Esophagus muscularis mucosa (tissue), 4 donors: ENCODE measurements at regions not wholly inside any gene's neighbourhood (a gene's known extent, or its start where the extent isn't known, plus 50 kb on each side); places are given as distances from the start of the nearest gene placed in this dataset.

Experiments
- DNase-seq: peaks from one replicate; pipeline ENCODE4 v3.0.0-alpha.2; 2017; ENCODE audit errors: extremely low spot score
- H3K27ac ChIP-seq, 4 donors: fragments of 200-600 bp; sonication (generic); replicated peaks in 1 of 4; 1 replicate in 3 of 4; 2 replicates in 1 of 4; pipeline ENCODE4 v1.5.1; 2016 to 2019; ENCODE audit warnings: mild to moderate bottlenecking in 1 of 4
- H3K27me3 ChIP-seq, 4 donors: fragments of 200-600 bp; sonication (generic); one replicate each; pipeline versions ENCODE4 v1.5.1 to v1.6.0; 2016 to 2019
- H3K36me3 ChIP-seq, 4 donors: fragments of 200-600 bp; sonication (generic); one replicate each; pipeline ENCODE4 v1.5.1; 2016 to 2019
- H3K4me1 ChIP-seq, 4 donors: fragments of 200-600 bp; sonication (generic); one replicate each; pipeline ENCODE4 v1.5.1; 2016 to 2019
- H3K4me3 ChIP-seq, 4 donors: fragments of 200-600 bp; sonication (generic); 1 replicate in 2 of 4; 2 replicates in 2 of 4; pipeline ENCODE4 v1.5.1; 2016 to 2019; ENCODE audit warnings: mild to moderate bottlenecking in 4 of 4, moderate library complexity in 1 of 4
- H3K9me3 ChIP-seq, 4 donors: fragments of 200-600 bp; sonication (generic); 1 replicate in 3 of 4; 2 replicates in 1 of 4; pipeline ENCODE4 v1.5.1; 2016 to 2019
- EP300 ChIP-seq: sonication (generic); formaldehyde crosslinking; IDR thresholded peaks from one replicate; pipeline ENCODE4 v1.6.1; 2017; ENCODE audit warnings: antibody characterized with exemption
- POLR2A ChIP-seq: fragments of 450-650 bp; IDR thresholded peaks from one replicate; pipeline ENCODE4 v1.6.1; 2017; ENCODE audit warnings: antibody characterized with exemption, moderate library complexity, mild to moderate bottlenecking, low read depth
- POLR2AphosphoS5 ChIP-seq, 2 donors: sonication (generic); formaldehyde crosslinking; IDR thresholded peaks; one replicate each; pipeline ENCODE4 v1.6.1; 2017; ENCODE audit warnings: antibody characterized with exemption in 2 of 2
- WGBS: methylation state at CpG from one replicate; pipeline ENCODE4 v1.1.5; 2018; 5-methylcytosine and 5-hydroxymethylcytosine counted together
- intact Hi-C: fragments of 100-400 bp; cut with DNase I; formaldehyde crosslinking; loops from one replicate; pipeline ENCODE4 v1.15.1; 2023
- TF ChIP-seq, protein P1 (sequence below), 3 experiments: fragments of 200-600 bp in 2 of 3; fragments of 450-650 bp in 1 of 3; sonication (generic) in 2 of 3; IDR thresholded peaks; one replicate each; pipeline ENCODE4 v1.5.1; 2017 to 2019; ENCODE audit warnings: antibody characterized with exemption in 3 of 3, mild to moderate bottlenecking in 2 of 3, moderate library complexity in 1 of 3

DNA sequence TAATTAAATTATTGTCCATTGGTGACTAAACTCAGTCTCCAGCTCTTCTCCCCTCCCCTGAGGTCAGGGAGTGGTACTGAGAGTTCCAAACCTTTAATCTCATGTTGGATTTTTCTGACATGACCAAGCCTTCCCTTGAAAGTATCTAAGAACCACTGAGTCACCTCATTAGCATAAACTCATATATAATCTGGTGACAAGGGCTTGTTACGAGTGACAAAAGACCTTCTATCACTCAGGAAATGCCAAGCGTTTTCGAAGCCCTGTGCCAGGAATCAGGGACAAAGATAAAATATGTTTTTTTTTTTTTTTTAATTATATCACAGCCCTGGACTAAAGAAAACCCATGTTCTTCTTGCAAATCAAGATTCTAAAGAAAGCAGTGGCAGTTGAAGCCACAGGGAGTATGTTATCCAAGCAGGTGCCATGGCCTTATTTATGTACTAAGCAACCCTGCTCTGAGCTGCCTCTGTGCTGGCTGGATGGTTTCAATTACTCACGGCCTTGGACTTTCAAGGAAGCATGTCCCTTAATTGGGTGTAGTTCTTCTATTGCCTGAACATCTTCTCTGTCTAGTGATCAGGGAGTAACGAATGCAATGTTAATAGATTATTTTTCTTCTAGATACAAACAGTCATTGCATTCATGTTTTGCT, 169.0 kb upstream of the PRKCQ start:
- 63% methylated on average over 5 of the region's 5 CpGs for WGBS
- TF ChIP-seq POLR2AphosphoS5 (IDR thresholded peaks at IDR 0.05) (no peak), POLR2A (no peak), EP300 (no peak)
- TF ChIP-seq, protein P1, sequence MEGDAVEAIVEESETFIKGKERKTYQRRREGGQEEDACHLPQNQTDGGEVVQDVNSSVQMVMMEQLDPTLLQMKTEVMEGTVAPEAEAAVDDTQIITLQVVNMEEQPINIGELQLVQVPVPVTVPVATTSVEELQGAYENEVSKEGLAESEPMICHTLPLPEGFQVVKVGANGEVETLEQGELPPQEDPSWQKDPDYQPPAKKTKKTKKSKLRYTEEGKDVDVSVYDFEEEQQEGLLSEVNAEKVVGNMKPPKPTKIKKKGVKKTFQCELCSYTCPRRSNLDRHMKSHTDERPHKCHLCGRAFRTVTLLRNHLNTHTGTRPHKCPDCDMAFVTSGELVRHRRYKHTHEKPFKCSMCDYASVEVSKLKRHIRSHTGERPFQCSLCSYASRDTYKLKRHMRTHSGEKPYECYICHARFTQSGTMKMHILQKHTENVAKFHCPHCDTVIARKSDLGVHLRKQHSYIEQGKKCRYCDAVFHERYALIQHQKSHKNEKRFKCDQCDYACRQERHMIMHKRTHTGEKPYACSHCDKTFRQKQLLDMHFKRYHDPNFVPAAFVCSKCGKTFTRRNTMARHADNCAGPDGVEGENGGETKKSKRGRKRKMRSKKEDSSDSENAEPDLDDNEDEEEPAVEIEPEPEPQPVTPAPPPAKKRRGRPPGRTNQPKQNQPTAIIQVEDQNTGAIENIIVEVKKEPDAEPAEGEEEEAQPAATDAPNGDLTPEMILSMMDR (IDR thresholded peaks at IDR 0.05), result no peak
- Histone ChIP-seq H3K27me3 (no peaks in the 10 kb centered on the region), H3K27ac (no peak overlapping the region), H3K9me3 (no peaks in the 10 kb centered on the region), H3K36me3 (no peaks in the 10 kb centered on the region), H3K4me3 (no peak overlapping the region), H3K4me1 (no peaks in the 10 kb centered on the region)
- DNase-seq, result no peak
- intact Hi-C loops, result no loop called here

DNA sequence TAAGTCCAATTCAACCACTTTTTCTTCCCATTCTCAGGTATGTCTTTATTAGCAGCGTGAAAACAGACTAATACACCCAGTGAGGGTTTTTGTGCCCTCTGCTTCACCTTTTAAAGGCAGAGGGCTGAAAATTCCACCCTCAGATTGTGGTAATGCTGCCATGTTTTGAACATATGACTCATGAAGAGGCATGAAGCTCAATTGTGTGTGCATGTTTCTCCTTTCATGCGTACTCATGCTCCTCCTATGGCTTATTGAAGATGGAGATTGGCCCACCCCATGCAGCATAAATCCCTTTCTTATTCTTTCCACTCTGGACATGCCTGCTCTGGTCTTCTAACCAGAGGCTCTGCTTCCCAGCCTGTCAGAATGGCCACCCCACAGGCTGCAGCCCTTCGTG, 168.0 kb upstream of the PRKCQ start:
- Histone ChIP-seq H3K4me1 (no peaks in the 10 kb centered on the region), H3K27me3 (no peaks in the 10 kb centered on the region), H3K9me3 (no peaks in the 10 kb centered on the region), H3K4me3 (no peak overlapping the region), H3K36me3 (no peaks in the 10 kb centered on the region), H3K27ac (no peak overlapping the region)
- TF ChIP-seq EP300 (no peak), POLR2A (no peak), POLR2AphosphoS5 (IDR thresholded peaks at IDR 0.05) (no peak)
- TF ChIP-seq, protein P1 (IDR thresholded peaks at IDR 0.05), result no peak
- 100% methylated on average over 3 of the region's 3 CpGs for WGBS
- intact Hi-C loops, result no loop called here
- DNase-seq, result no peak

DNA sequence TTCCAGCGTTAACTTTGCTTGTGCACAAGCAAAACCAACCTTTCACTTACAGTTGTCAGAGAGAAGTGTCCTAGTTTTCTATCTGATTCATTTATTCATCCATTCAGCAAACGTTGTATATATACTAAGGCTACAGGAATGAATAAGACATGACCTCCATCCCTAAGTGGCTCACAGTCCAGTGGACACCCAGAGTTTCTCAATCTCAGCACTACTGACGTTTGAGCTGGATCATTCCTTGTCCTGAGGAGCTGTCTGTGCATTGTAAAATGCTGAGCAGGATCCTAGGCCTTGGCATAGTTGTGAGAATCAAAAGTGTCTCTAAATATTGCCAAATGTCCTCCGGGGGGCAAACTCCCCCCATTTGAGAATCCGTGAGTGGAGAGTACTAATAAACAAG, 166.7 kb upstream of the PRKCQ start:
- peaks cover 0 to 1% (median under 1%) of the 10 kb centered on the region in 4 donors for H3K4me1 ChIP-seq
- H3K27ac ChIP-seq, result no peak overlapping the region
- H3K36me3 ChIP-seq, result no peaks in the 10 kb centered on the region
- TF ChIP-seq, protein P1 (IDR thresholded peaks at IDR 0.05), result no peak
- TF ChIP-seq POLR2A (no peak), POLR2AphosphoS5 (IDR thresholded peaks at IDR 0.05) (no peak), EP300 (no peak)
- DNase-seq, result no peak
- H3K9me3 ChIP-seq, result no peaks in the 10 kb centered on the region
- intact Hi-C loops, result no loop called here
- no peak overlapping the region for H3K4me3 ChIP-seq
- H3K27me3 ChIP-seq, result no peaks in the 10 kb centered on the region
- 88% methylated on average over 5 of the region's 5 CpGs for WGBS

DNA sequence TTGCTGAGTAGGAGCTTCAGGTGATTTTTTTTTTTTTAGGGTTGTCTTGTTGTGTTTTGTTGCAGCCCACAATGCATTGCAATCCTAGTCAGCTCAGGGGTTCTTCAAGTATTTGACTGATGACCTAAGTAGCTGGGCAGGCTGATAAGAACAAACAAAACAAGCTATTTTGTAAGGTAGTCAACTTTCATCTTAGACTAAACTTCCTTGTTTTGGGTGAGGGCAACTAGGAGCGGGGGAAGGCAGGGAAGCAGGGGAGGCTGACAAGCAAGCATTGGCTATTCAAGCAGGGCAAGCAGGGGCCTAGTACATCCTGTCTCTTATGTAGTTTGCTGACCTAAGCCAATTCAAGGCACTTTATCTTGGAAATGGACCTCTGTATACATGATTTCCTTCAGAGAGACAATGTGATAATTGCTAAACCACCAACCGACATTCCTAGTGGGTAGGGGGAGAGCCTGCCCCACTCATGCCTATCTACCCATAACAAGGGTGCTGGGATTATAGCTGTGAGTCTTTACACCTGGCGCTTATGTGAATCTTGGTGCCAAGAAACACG, 163.3 kb upstream of the PRKCQ start:
- TF ChIP-seq POLR2A (no peak), POLR2AphosphoS5 (IDR thresholded peaks at IDR 0.05) (no peak), EP300 (no peak)
- TF ChIP-seq, protein P1 (IDR thresholded peaks at IDR 0.05), result no peak
- DNase-seq, result no peak
- H3K27me3 ChIP-seq, result no peaks in the 10 kb centered on the region
- intact Hi-C loops, result no loop called here
- WGBS, result 80% methylated on average over 4 of the region's 4 CpGs
- H3K4me3 ChIP-seq, result no peak overlapping the region
- peaks cover 2 to 9% (median 5%) of the 10 kb centered on the region in 4 donors for H3K4me1 ChIP-seq
- H3K9me3 ChIP-seq, result no peaks in the 10 kb centered on the region
- no peak overlapping the region for H3K27ac ChIP-seq
- no peaks in the 10 kb centered on the region for H3K36me3 ChIP-seq

- intact Hi-C loops, result no loop called here
- H3K4me1 ChIP-seq, result peaks cover 6 to 22% (median 20%) of the 10 kb centered on the region in 4 donors
- DNase-seq, result no peak
- no peak overlapping the region for H3K4me3 ChIP-seq
- H3K27me3 ChIP-seq, result no peaks in the 10 kb centered on the region
- H3K27ac ChIP-seq, result no peak overlapping the region
- WGBS, result 22% methylated on average over 3 of the region's 3 CpGs
- H3K9me3 ChIP-seq, result no peaks in the 10 kb centered on the region
- TF ChIP-seq EP300 (no peak), POLR2AphosphoS5 (IDR thresholded peaks at IDR 0.05) (no peak)
- TF ChIP-seq, protein P1 (IDR thresholded peaks at IDR 0.05), result no peak
- H3K36me3 ChIP-seq, result no peaks in the 10 kb centered on the region
Measured at GRCh38 chr10:6741541-6741941, 161.5 kb upstream of the PRKCQ start.
